K562 (cell line): ENCODE measurements at regions not wholly inside any gene's neighbourhood (a gene's known extent, or its start where the extent isn't known, plus 50 kb on each side); places are given as distances from the start of the nearest gene placed in this dataset.

Experiments
- ARID2 ChIP-seq: fragments of 450-650 bp; IDR thresholded peaks from 2 replicates; pipeline ENCODE4 v1.6.1; 2017; ENCODE audit warnings: antibody characterized with exemption, mild to moderate bottlenecking
- CBFA2T3 ChIP-seq: fragments of 450-650 bp; IDR thresholded peaks from 2 replicates; pipeline ENCODE4 v1.6.1; 2017
- CCAR2 ChIP-seq: fragments of 200-400 bp; formaldehyde crosslinking; IDR thresholded peaks from 2 replicates; pipeline ENCODE4 v1.6.1; 2017; ENCODE audit warnings: mild to moderate bottlenecking, low read depth, low read length
- ETV1 ChIP-seq: fragments of 450-650 bp; conservative IDR thresholded peaks from 2 replicates; pipeline ENCODE4 v1.6.1; 2016; ENCODE audit warnings: missing genetic modification characterization, control low read depth, low read depth, missing compliant biosample characterization
- EZH2 ChIP-seq: IDR thresholded peaks from 2 replicates; pipeline ENCODE4 v1.6.1; 2012; ENCODE audit warnings: low read depth, mild to moderate bottlenecking, inconsistent platforms, low read length, borderline replicate concordance
- GATA2 ChIP-seq: sonication (generic); formaldehyde crosslinking; IDR thresholded peaks from 2 replicates; pipeline ENCODE4 v1.4.0; 2020; ENCODE audit warnings: mild to moderate bottlenecking, missing genetic modification reagents
- MAZ ChIP-seq, 2 experiments: fragments of 450-650 bp in 1 of 2; sonication (generic) in 1 of 2; formaldehyde crosslinking; IDR thresholded peaks in 1 of 2; conservative IDR thresholded peaks in 1 of 2; 2 replicates each; pipeline versions ENCODE4 v1.4.0 to v1.5.0; 2020; ENCODE audit warnings: mild to moderate bottlenecking in 1 of 2, missing genetic modification reagents in 1 of 2
- MEIS2 ChIP-seq: fragments of 450-650 bp; IDR thresholded peaks from 2 replicates; pipeline ENCODE4 v1.6.1; 2014; ENCODE audit warnings: mild to moderate bottlenecking; ENCODE audit not compliant: partially characterized antibody
- NFXL1 ChIP-seq: fragments of 450-650 bp; formaldehyde crosslinking; IDR thresholded peaks from 2 replicates; pipeline ENCODE4 v1.4.0; 2021; ENCODE audit warnings: mild to moderate bottlenecking
- NR3C1 ChIP-seq: sonication (generic); formaldehyde crosslinking; IDR thresholded peaks from 2 replicates; pipeline ENCODE4 v1.8.1; 2022; ENCODE audit warnings: missing genetic modification reagents
- PML ChIP-seq: IDR thresholded peaks from 2 replicates; pipeline ENCODE4 v1.6.1; 2012; ENCODE audit warnings: low read length, inconsistent platforms
- POLR2A ChIP-seq: fragments of 450-650 bp; conservative IDR thresholded peaks from 2 replicates; pipeline ENCODE4 v1.6.1; 2016
- PTRF ChIP-seq: fragments of 450-650 bp; IDR thresholded peaks from 2 replicates; pipeline ENCODE4 v1.6.1; 2016; ENCODE audit warnings: mild to moderate bottlenecking, missing genetic modification characterization, missing compliant biosample characterization
- RUNX1 ChIP-seq: sonication (generic); IDR thresholded peaks from 2 replicates; pipeline ENCODE4 v1.6.1; 2016; ENCODE audit warnings: antibody characterized with exemption, low read depth
- STAT5A ChIP-seq: IDR thresholded peaks from 2 replicates; pipeline ENCODE4 v1.6.1; 2012; ENCODE audit warnings: low read length, inconsistent platforms, borderline replicate concordance
- TCF7L2 ChIP-seq: fragments of 150-350 bp; IDR thresholded peaks from 2 replicates; pipeline ENCODE4 v1.6.1; 2016; ENCODE audit warnings: low read depth, mild to moderate bottlenecking, low read length, moderate library complexity
- TOE1 ChIP-seq, 2 experiments: fragments of 450-650 bp in 1 of 2; sonication (generic) in 1 of 2; formaldehyde crosslinking in 1 of 2; IDR thresholded peaks; 2 replicates each; pipeline versions ENCODE4 v1.7.1 to v1.8.0; 2016 to 2022; ENCODE audit warnings: borderline replicate concordance in 2 of 2, mild to moderate bottlenecking in 2 of 2, antibody characterized with exemption in 1 of 2, inconsistent platforms in 1 of 2, low read depth in 1 of 2, missing genetic modification reagents in 1 of 2, moderate library complexity in 1 of 2
- ZBED1 ChIP-seq: IDR thresholded peaks from 2 replicates; pipeline ENCODE4 v1.6.1; 2014
- ZBTB8A ChIP-seq: fragments of 450-650 bp; IDR thresholded peaks from 2 replicates; pipeline ENCODE4 v1.6.1; 2018; ENCODE audit warnings: mild to moderate bottlenecking, moderate library complexity; ENCODE audit not compliant: partially characterized antibody
- ZNF717 ChIP-seq: fragments of 250-450 bp; sonication (Bioruptor Pico); IDR thresholded peaks from 2 replicates; pipeline ENCODE4 v1.5.0; 2021
- ZNF766 ChIP-seq: fragments of 200-800 bp; sonication (Bioruptor generic); conservative IDR thresholded peaks from 2 replicates; pipeline ENCODE4 v1.6.1; 2016; ENCODE audit warnings: missing genetic modification characterization, missing compliant biosample characterization
- ZNF79 ChIP-seq: fragments of 250-450 bp; sonication (Bioruptor Pico); IDR thresholded peaks from 2 replicates; pipeline ENCODE4 v1.4.0; 2020; ENCODE audit warnings: low read depth, mild to moderate bottlenecking, moderate library complexity
- ZZZ3 ChIP-seq: fragments of 450-650 bp; IDR thresholded peaks from 2 replicates; pipeline ENCODE4 v1.6.1; 2016; ENCODE audit warnings: antibody characterized with exemption, mild to moderate bottlenecking, moderate library complexity
- TF ChIP-seq, protein P1 (sequence below): fragments of 250-450 bp; sonication (Bioruptor Pico); IDR thresholded peaks from 2 replicates; pipeline ENCODE4 v1.8.0; 2021; ENCODE audit warnings: mild to moderate bottlenecking, moderate library complexity
- TF ChIP-seq, protein P2 (sequence below): fragments of 450-650 bp; formaldehyde crosslinking; IDR thresholded peaks from 2 replicates; pipeline ENCODE4 v1.4.0; 2022; ENCODE audit warnings: mild to moderate bottlenecking, moderate library complexity
- TF ChIP-seq, protein P3 (sequence below): IDR thresholded peaks from 2 replicates; pipeline ENCODE4 v1.6.1; 2012; ENCODE audit warnings: low read depth, low read length, improper control_type of control experiment, borderline replicate concordance
- TF ChIP-seq, protein P4 (sequence below), 2 experiments: fragments of 450-650 bp in 1 of 2; sonication (generic) in 1 of 2; formaldehyde crosslinking in 1 of 2; IDR thresholded peaks in 1 of 2; conservative IDR thresholded peaks in 1 of 2; 2 replicates each; pipeline versions ENCODE4 v1.6.1 to v1.8.1; 2016 to 2023; ENCODE audit warnings: mild to moderate bottlenecking in 2 of 2, moderate library complexity in 2 of 2, inconsistent platforms in 1 of 2, missing genetic modification reagents in 1 of 2

DNA sequence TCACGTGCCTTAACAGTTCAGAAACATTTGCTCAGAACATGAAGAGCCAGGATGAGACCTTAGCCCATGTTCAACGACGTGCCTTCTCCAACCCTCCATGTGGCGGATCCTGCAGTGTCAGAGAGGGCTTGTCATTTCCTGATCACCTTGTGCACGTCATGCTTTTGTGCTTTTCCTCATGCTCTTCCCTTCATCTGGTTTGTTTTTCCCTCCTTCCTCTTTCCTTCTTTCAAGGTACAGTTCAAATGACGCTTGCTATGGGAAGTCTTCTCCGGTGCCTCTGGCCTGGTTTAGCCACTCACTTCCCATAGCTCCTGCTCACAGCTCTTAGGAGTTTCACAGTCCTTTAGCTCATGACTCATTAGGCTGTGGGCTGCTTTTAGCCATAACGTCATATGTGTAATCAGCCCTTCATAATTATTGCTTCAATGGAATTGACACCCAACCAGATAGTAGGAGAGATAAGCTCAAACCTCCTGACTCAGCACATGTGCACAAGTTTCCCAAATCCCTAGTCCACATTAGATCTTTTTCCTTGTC lies 102.7 kb upstream of the CNKSR3 start (continued):
- no peak for TF ChIP-seq ZZZ3
- peak; percentile 86 for TF ChIP-seq MEIS2
- no peak for TF ChIP-seq NR3C1 (CRISPR knock-in tag)
- TF ChIP-seq, protein P1, sequence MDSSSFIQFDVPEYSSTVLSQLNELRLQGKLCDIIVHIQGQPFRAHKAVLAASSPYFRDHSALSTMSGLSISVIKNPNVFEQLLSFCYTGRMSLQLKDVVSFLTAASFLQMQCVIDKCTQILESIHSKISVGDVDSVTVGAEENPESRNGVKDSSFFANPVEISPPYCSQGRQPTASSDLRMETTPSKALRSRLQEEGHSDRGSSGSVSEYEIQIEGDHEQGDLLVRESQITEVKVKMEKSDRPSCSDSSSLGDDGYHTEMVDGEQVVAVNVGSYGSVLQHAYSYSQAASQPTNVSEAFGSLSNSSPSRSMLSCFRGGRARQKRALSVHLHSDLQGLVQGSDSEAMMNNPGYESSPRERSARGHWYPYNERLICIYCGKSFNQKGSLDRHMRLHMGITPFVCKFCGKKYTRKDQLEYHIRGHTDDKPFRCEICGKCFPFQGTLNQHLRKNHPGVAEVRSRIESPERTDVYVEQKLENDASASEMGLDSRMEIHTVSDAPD: no peak
- no peak for TF ChIP-seq ZBED1
- no peak for TF ChIP-seq CCAR2
- no peak for TF ChIP-seq TCF7L2
- TF ChIP-seq GATA2: peak; percentile 67
- TF ChIP-seq STAT5A: peak; percentile 25; the same call in 1 of the 2 replicates
- TF ChIP-seq, protein P2, sequence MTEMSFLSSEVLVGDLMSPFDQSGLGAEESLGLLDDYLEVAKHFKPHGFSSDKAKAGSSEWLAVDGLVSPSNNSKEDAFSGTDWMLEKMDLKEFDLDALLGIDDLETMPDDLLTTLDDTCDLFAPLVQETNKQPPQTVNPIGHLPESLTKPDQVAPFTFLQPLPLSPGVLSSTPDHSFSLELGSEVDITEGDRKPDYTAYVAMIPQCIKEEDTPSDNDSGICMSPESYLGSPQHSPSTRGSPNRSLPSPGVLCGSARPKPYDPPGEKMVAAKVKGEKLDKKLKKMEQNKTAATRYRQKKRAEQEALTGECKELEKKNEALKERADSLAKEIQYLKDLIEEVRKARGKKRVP (CRISPR knock-in tag): no peak
- no peak for TF ChIP-seq MAZ (CRISPR knock-in tag; conservative IDR thresholded peaks at IDR 0.05 in 1 of 2, IDR thresholded peaks at IDR 0.05 in 1 of 2)
- TF ChIP-seq, protein P3, sequence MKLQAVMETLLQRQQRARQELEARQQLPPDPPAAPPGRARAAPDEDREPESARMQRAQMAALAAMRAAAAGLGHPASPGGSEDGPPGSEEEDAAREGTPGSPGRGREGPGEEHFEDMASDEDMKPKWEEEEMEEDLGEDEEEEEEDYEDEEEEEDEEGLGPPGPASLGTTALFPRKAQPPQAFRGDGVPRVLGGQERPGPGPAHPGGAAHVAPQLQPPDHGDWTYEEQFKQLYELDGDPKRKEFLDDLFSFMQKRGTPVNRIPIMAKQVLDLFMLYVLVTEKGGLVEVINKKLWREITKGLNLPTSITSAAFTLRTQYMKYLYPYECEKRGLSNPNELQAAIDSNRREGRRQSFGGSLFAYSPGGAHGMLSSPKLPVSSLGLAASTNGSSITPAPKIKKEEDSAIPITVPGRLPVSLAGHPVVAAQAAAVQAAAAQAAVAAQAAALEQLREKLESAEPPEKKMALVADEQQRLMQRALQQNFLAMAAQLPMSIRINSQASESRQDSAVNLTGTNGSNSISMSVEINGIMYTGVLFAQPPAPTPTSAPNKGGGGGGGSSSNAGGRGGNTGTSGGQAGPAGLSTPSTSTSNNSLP: no peak
- TF ChIP-seq PML: no peak
- TF ChIP-seq RUNX1: no peak
- no peak for TF ChIP-seq NFXL1 (CRISPR knock-in tag)
- no peak for TF ChIP-seq ZBTB8A
- no peak for TF ChIP-seq ZNF766 (CRISPR knock-in tag)
- TF ChIP-seq EZH2: no peak
- peak; percentile 15; the same call in 1 of the 2 replicates for TF ChIP-seq CBFA2T3
- TF ChIP-seq ZNF79 (CRISPR knock-in tag): no peak
- TF ChIP-seq ETV1 (tag): no peak
- TF ChIP-seq, protein P4, sequence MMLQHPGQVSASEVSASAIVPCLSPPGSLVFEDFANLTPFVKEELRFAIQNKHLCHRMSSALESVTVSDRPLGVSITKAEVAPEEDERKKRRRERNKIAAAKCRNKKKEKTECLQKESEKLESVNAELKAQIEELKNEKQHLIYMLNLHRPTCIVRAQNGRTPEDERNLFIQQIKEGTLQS (IDR thresholded peaks at IDR 0.05): peak; percentile 94
- TF ChIP-seq, protein P4 (CRISPR knock-in tag; conservative IDR thresholded peaks at IDR 0.05): peak; percentile 72; the same call in 1 of the 2 replicates
- no peak for TF ChIP-seq ZNF717 (CRISPR knock-in tag)
- TF ChIP-seq POLR2A: no peak
- TF ChIP-seq PTRF: no peak
- no peak for TF ChIP-seq ARID2
- no peak for TF ChIP-seq TOE1 (IDR thresholded peaks at IDR 0.05; ENCODE audit: borderline replicate concordance)
- TF ChIP-seq TOE1 (CRISPR knock-in tag; IDR thresholded peaks at IDR 0.05; ENCODE audit: borderline replicate concordance, low read depth): no peak
